NCI-H748 (cell line): ENCODE measurements at regions not wholly inside any gene's neighbourhood (a gene's known extent, or its start where the extent isn't known, plus 50 kb on each side); places are given as distances from the start of the nearest gene placed in this dataset.
A peak's percentile ranks its signal among the peaks of the same experiment; 100 is the strongest.

Experiments
- DNase-seq: peaks from one replicate; lab custom pipeline; 2025; ENCODE audit not compliant: unreplicated experiment; lab: John Stamatoyannopoulos, UW

- DNase-seq = no peak
Measured at GRCh38 chr20:60813066-60813465, 439.0 kb upstream of the CDH4 start.

- no peak for DNase-seq
Measured at GRCh38 chr20:60815656-60816055, 436.4 kb upstream of the CDH4 start.

- no peak for DNase-seq
Measured at GRCh38 chr20:60816901-60817300, 435.2 kb upstream of the CDH4 start.

GRCh38 chr20:60817891-60818290 is 434.2 kb upstream of the CDH4 start:
- DNase-seq = no peak

GRCh38 chr20:60819511-60819910 is 432.6 kb upstream of the CDH4 start:
- no peak for DNase-seq

- no peak for DNase-seq
Measured at GRCh38 chr20:60820149-60820548, 431.9 kb upstream of the CDH4 start.

GRCh38 chr20:60820918-60821317 is 431.1 kb upstream of the CDH4 start:
- no peak for DNase-seq

GRCh38 chr20:60822699-60823607 is 429.1 kb upstream of the CDH4 start:
- no peak for DNase-seq

- DNase-seq = no peak
Measured at GRCh38 chr20:60835876-60836275, 416.2 kb upstream of the CDH4 start.

GRCh38 chr20:60837173-60837770 is 414.8 kb upstream of the CDH4 start:
- DNase-seq = no peak

GRCh38 chr20:60838297-60838696 is 413.8 kb upstream of the CDH4 start:
- no peak for DNase-seq

GRCh38 chr20:60840971-60841370 is 411.1 kb upstream of the CDH4 start:
- DNase-seq = no peak

GRCh38 chr20:60845146-60845545 is 406.9 kb upstream of the CDH4 start:
- no peak for DNase-seq

GRCh38 chr20:60851826-60852704 is 400.0 kb upstream of the CDH4 start:
- peak; percentile 71 for DNase-seq

GRCh38 chr20:60857708-60858107 is 394.4 kb upstream of the CDH4 start:
- DNase-seq = no peak

- no peak for DNase-seq
Measured at GRCh38 chr20:60862601-60863000, 389.5 kb upstream of the CDH4 start.

- DNase-seq = no peak
Measured at GRCh38 chr20:60863548-60863947, 388.5 kb upstream of the CDH4 start.

- peak; percentile 42 for DNase-seq
Measured at GRCh38 chr20:60867589-60867988, 384.5 kb upstream of the CDH4 start.

GRCh38 chr20:60868316-60868891 is 383.7 kb upstream of the CDH4 start:
- peak; percentile 19 for DNase-seq

GRCh38 chr20:60869087-60869486 is 383.0 kb upstream of the CDH4 start:
- DNase-seq = peak; percentile 33

- no peak for DNase-seq
Measured at GRCh38 chr20:60869625-60870024, 382.4 kb upstream of the CDH4 start.
